Activated CD8-positive, alpha-beta T cell treated with anti-CD3 and anti-CD28 coated beads for 36 hours (primary cell): ENCODE measurements at regions not wholly inside any gene's neighbourhood (a gene's known extent, or its start where the extent isn't known, plus 50 kb on each side); places are given as distances from the start of the nearest gene placed in this dataset.

ENCODE experiments used
- ATAC-seq: fragments of 200-7000 bp; cut with Tn5 transposase; one replicate; pipeline ENCODE4 v1.10.0; 2021; ENCODE audit warnings: mild to moderate bottlenecking, moderate library complexity
- CTCF ChIA-PET: fragments of 350-600 bp; sonication (Branson Sonifier 250); formaldehyde crosslinking; loops from one replicate; lab custom pipeline; 2021; ENCODE audit warnings: antibody characterized with exemption; lab: Charles Lee
- POLR2A ChIA-PET: fragments of 350-600 bp; sonication (Branson Sonifier 250); formaldehyde crosslinking; loops from one replicate; lab custom pipeline; 2021; ENCODE audit warnings: antibody characterized with exemption; lab: Charles Lee
- DNase-seq: peaks from one replicate; pipeline ENCODE4 v3.0.0-alpha.2; 2020
- H3K27ac Mint-ChIP-seq: one replicate; pipeline ENCODE4 v1.8.0; 2021; ENCODE audit warnings: mild to moderate bottlenecking, mixed read lengths
- H3K27me3 Mint-ChIP-seq: one replicate; pipeline ENCODE4 v1.8.0; 2021; ENCODE audit warnings: mixed read lengths
- H3K36me3 Mint-ChIP-seq: one replicate; pipeline ENCODE4 v1.8.0; 2021; ENCODE audit warnings: low read depth, mixed read lengths
- H3K4me1 Mint-ChIP-seq: one replicate; pipeline ENCODE4 v1.8.0; 2021; ENCODE audit warnings: low read depth, mixed read lengths
- H3K4me3 Mint-ChIP-seq: one replicate; pipeline ENCODE4 v1.8.0; 2021; ENCODE audit warnings: mild to moderate bottlenecking, moderate library complexity, mixed read lengths
- H3K9me3 Mint-ChIP-seq: one replicate; pipeline ENCODE4 v1.8.0; 2021; ENCODE audit warnings: mixed read lengths
- CTCF ChIP-seq: fragments of 200-600 bp; IDR thresholded peaks from one replicate; pipeline ENCODE4 v1.8.0; 2022; ENCODE audit warnings: antibody characterized with exemption, mild to moderate bottlenecking
- intact Hi-C: fragments of 100-400 bp; cut with micrococcal nuclease; formaldehyde crosslinking; loops from one replicate; pipeline ENCODE4 v1.10.0; 2022

- intact Hi-C loops, result no loop called here
- no peak for DNase-seq
- TF ChIP-seq CTCF, result no peak
- no peaks in the 10 kb centered on the region for H3K36me3 Mint-ChIP-seq
- no peaks in the 10 kb centered on the region for H3K9me3 Mint-ChIP-seq
- ChIA-PET CTCF (no interaction called here), POLR2A (no interaction called here)
- H3K27me3 Mint-ChIP-seq, result no peaks in the 10 kb centered on the region
- no peak for ATAC-seq
- H3K4me3 Mint-ChIP-seq, result no peak overlapping the region
- H3K4me1 Mint-ChIP-seq, result peaks cover 7% of the 10 kb centered on the region
- no peak overlapping the region for H3K27ac Mint-ChIP-seq
These were observed 82.0 kb upstream of the HIVEP3 start for GRCh38 chr1:42000766-42001165.

- H3K27me3 Mint-ChIP-seq, result no peaks in the 10 kb centered on the region
- H3K9me3 Mint-ChIP-seq, result peaks cover 2% of the 10 kb centered on the region
- H3K27ac Mint-ChIP-seq, result no peak overlapping the region
- DNase-seq, result no peak
- POLR2A ChIA-PET, result no interaction called here
- no peak for TF ChIP-seq CTCF
- peaks cover 13% of the 10 kb centered on the region for H3K4me1 Mint-ChIP-seq
- ATAC-seq, result no peak
- no peaks in the 10 kb centered on the region for H3K36me3 Mint-ChIP-seq
- intact Hi-C loops, result no loop called here
- CTCF ChIA-PET, result no interaction called here
- no peak overlapping the region for H3K4me3 Mint-ChIP-seq
These were observed 81.2 kb upstream of the HIVEP3 start for GRCh38 chr1:41999884-42000283.

- CTCF ChIA-PET, result no interaction called here
- Mint-ChIP-seq H3K27me3 (no peaks in the 10 kb centered on the region), H3K27ac (no peak overlapping the region), H3K36me3 (peaks cover 8% of the 10 kb centered on the region), H3K4me3 (no peak overlapping the region), H3K4me1 (peaks cover 21% of the 10 kb centered on the region), H3K9me3 (peaks cover 11% of the 10 kb centered on the region)
- TF ChIP-seq CTCF, result no peak
- ATAC-seq (no peak), DNase-seq (no peak)
- POLR2A ChIA-PET, result no interaction called here
- intact Hi-C loops, result no loop called here
These were observed 79.5 kb upstream of the HIVEP3 start for GRCh38 chr1:41998250-41998649.

GRCh38 chr1:41997153-41997552 lies 78.4 kb upstream of the HIVEP3 start:
- no peak for TF ChIP-seq CTCF
- Mint-ChIP-seq H3K36me3 (peaks cover 8% of the 10 kb centered on the region), H3K27ac (no peak overlapping the region), H3K4me1 (peaks cover 19% of the 10 kb centered on the region), H3K9me3 (peaks cover 11% of the 10 kb centered on the region), H3K27me3 (no peaks in the 10 kb centered on the region), H3K4me3 (no peak overlapping the region)
- POLR2A ChIA-PET, result interaction anchor here (1.5 kb wide), 1 partner anchor 12 kb away, joined by 5 read pairs; no protein-coding TSS in a partner anchor
- intact Hi-C loops, result no loop called here
- no peak for ATAC-seq
- CTCF ChIA-PET, result no interaction called here
- no peak for DNase-seq

- CTCF ChIA-PET, result interaction anchor here (0.6 to 1.3 kb wide), 2 partner anchors 15 to 390 kb away, joined by 3 to 4 read pairs; no protein-coding TSS in a partner anchor
These were observed 76.9 kb upstream of the HIVEP3 start for GRCh38 chr1:41995441-41996130.

More at GRCh38 chr1:41995441-41996130, 76.9 kb upstream of the HIVEP3 start:
- POLR2A ChIA-PET, result interaction anchor here (0.6 to 1.5 kb wide), 2 partner anchors 14 to 159 kb away, joined by 3 to 5 read pairs; no protein-coding TSS in a partner anchor
- no peak overlapping the region for H3K4me3 Mint-ChIP-seq
- H3K36me3 Mint-ChIP-seq, result peaks cover 10% of the 10 kb centered on the region
- ATAC-seq, result no peak
- TF ChIP-seq CTCF, result no peak
- intact Hi-C loops, result no loop called here
- no peak for DNase-seq
- H3K9me3 Mint-ChIP-seq, result peaks cover 11% of the 10 kb centered on the region
- H3K27me3 Mint-ChIP-seq, result no peaks in the 10 kb centered on the region
- H3K27ac Mint-ChIP-seq, result no peak overlapping the region
- peaks cover 16% of the 10 kb centered on the region for H3K4me1 Mint-ChIP-seq
